Cardiac septum (tissue), 1 donor: ENCODE measurements at regions not wholly inside any gene's neighbourhood (a gene's known extent, or its start where the extent isn't known, plus 50 kb on each side); places are given as distances from the start of the nearest gene placed in this dataset.
"Not testable (repeated sequence)": the region's sequence is repeated elsewhere in the genome, so short reads cannot be mapped to it uniquely, and the experiment has no call there.

Experiments
- DNase-seq: peaks from one replicate; pipeline ENCODE4 v3.0.0-alpha.2; 2020; ENCODE audit warnings: low spot score
- intact Hi-C: fragments of 100-400 bp; cut with DNase I; formaldehyde crosslinking; loops from one replicate; pipeline ENCODE4 v1.14.0; 2022
- donor health status: DM: no; HTN: no; CAD: no.

DNA sequence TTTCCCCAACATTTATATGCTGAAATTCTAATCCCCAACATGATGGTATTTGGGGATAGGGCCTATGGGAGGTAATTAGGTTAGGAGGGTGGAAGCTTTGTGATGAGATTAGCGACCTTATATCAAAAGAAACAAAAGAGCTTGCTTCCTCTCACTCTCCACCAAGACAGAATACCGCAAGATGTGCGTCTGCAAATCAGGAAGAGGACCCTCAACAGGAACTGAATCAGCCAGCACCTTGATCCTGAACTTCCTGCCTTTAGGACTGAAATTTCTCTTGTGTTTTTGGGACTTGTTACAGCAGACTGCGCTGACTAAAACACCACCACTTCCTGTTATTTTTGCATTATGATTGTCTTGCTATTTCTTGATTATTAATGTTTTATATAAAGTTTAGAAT lies 1889.4 kb downstream of the C4orf33 start:
- intact Hi-C loops: no loop called here

DNA sequence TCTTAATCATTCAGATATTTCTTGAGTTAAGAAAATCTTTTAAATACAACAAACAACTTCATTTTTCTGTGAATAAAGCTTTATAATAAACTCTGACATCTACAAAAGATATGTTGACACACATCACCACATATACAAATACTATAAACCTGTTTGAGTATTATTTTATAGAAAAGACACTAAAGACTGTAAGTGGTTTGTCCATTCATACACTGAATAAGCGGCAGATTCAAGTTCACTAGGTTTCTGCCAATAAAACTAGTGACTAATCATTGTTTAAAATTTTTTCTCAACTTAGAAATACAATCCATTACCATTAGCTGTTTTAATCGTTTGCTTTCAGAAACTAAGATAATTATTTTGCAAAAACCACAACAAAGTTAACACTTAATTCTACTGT lies 1900.0 kb downstream of the C4orf33 start:
- intact Hi-C loops: no loop called here
- no peak for DNase-seq

More for the DNA sequence above, 1889.4 kb downstream of the C4orf33 start:
- no peak for DNase-seq

DNA sequence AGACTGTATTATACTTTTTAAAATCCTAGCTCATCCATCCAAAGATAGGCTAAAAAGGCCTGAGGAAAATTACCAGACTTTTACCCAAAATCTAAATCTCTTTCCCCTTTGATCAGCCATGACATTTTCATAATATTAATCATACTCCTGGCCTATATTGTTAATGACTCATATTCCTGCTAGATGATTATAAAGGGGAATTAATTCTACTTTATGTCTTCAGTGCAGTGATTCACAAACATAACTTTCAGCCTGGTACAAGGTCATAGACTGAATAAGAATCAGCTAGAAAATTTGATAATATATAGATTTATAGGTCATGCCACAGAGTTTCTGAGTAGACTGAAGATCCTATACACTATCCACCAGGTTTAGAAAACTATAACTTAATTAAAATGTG lies 1905.4 kb downstream of the C4orf33 start:
- no peak for DNase-seq
- intact Hi-C loops: no loop called here

DNA sequence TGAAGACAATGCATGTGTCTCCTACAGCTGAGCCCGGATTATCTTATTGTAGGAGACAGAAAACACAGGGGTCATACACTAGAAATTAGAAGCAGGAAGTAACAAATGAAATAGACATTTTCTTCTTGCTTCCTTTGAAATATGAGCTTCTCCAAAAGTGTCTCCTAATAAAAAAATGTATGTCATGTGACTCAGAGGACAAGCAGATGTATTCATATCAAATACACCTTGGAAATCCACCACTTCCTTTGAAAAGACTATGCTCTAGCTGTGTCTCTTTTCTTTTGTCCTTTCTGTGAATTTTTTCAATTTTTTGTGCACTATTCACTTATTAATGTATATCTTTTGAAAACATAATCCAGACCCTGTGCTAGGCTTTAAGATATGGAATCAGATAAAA lies 1906.2 kb downstream of the C4orf33 start:
- no peak for DNase-seq
- intact Hi-C loops: no loop called here

DNA sequence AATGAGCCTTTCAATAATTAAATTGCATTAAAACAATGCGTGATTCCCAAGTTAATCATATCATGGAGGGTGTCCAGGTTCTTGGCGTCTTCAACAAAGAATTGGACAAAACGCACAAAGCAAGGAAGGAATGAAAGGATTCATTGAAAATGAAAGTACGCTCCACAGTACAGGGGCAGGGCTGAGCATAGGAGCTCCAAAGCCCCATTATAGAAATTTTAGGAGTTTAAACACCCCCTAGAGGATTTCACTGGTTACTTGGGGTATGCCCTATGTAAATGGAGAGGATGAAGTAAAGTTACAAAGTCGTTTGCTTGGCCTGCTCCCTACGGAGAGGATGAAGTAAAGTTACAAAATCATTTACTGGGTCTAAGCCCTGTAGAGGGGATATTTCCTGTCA lies 1910.4 kb downstream of the C4orf33 start:
- DNase-seq: no peak
- intact Hi-C loops: no loop called here

DNA sequence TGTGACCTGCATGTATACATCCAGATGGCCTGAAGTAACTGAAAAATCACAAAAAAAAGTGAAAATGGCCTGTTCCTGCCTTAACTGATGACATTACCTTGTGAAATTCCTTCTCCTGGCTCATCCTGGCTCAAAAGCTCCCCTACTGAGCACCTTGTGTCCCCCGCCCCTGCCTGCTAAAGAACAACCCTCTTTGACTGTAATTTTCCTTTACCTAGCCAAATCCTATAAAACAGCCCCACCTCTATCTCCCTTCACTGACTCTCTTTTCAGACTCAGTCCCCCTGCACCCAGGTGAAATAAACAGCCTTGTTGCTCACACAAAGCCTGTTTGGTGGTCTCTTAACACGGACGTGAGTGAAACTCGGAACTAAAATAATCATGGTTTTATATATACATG lies 1916.0 kb downstream of the C4orf33 start:
- intact Hi-C loops, DNase-seq: not testable (repeated sequence)

DNA sequence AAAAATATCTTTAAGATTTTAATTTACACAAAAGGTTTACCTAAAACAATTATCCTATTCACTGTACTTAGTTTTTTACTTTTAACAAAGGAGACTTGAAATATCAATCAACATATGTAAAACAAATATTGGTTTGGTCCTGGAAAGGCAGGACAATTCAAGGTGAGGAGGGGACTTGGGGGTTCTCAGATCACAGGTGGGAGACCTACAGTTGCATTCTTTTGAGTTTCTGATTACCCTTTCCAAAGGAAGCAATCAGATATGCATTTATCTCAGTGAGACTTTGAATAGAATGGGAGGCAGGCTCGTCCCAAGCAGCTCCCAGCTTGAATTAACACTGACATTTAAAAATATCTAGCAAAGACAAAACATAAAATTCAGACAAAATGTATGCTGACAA lies 1917.3 kb downstream of the C4orf33 start:
- intact Hi-C loops: no loop called here
- no peak for DNase-seq

DNA sequence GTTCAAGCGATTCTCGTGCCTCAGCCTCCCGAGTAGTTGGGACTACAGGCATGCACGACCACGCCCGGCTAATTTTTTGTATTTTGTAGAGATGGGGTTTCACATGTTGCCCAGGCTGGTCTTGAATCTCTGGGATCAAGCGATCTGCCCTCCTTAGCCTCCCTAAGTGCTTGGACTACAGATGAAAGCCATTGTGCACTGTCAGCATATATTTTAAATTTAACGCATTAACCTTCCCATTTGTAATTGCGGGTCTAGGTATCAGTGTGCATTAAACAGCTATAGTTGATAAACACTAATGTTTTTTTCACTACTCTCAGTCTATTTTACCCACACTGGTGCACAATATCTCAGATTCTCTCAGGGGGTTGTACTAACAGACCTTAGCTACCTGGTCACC lies 1930.8 kb downstream of the C4orf33 start:
- intact Hi-C loops: no loop called here
- DNase-seq: no peak

DNA sequence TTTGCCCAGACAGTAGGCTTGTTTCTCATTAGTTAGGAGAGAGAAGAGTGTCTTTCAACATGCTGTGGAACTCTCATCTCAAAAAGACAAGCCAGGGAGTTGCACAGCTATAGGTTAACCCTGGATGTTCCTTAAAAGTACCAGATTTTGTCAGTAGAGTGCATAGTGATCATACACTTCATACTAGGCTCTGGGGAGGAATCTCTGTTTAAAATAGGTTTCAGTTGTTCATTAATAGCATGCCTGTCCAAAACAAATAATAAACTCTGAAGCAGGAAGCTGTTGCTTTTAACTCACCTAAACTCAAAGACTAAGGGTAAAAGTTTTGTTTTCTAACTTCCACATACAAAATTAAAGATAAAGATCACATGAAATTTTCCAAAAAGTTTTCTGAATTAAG lies 1948.4 kb downstream of the C4orf33 start:
- DNase-seq: no peak
- intact Hi-C loops: no loop called here

DNA sequence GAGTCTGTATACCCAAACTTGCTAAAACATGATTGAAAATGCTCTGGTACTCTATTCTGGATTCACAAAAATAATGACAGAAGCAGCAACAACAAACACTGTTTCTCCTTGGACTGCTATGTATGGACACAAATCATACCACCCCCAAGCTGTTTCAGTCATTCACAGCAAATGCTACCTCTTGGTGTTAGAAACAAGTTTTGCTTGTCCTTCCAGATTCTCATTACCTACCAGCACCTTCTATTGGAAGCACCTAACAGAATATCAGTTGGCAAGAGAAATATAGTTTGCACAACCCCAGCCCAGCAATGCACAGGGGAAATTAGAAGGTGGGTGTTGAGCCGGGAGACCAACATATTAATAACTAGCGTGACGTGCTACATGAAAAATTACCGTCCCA lies 1950.9 kb downstream of the C4orf33 start:
- intact Hi-C loops: no loop called here
- no peak for DNase-seq

DNA sequence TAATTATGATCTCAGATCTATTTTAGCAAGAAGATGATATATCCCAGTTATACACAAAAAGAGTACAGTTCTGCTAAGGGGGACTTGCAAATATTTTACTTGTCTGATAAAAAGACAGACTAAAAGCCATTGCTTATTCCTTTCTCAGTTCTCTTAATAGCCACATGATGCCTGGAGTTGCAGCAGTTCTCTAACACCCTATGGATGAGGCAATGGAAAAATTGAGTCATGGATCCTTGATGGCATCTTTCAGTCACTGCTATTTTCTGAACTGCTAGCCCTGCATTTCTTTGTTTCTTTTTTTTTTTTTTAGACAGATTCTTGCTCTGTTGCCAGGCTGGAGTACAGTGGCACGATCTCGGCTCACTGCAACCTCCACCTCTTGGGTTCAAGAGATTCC lies 1956.7 kb downstream of the C4orf33 start:
- DNase-seq: no peak
- intact Hi-C loops: no loop called here

DNA sequence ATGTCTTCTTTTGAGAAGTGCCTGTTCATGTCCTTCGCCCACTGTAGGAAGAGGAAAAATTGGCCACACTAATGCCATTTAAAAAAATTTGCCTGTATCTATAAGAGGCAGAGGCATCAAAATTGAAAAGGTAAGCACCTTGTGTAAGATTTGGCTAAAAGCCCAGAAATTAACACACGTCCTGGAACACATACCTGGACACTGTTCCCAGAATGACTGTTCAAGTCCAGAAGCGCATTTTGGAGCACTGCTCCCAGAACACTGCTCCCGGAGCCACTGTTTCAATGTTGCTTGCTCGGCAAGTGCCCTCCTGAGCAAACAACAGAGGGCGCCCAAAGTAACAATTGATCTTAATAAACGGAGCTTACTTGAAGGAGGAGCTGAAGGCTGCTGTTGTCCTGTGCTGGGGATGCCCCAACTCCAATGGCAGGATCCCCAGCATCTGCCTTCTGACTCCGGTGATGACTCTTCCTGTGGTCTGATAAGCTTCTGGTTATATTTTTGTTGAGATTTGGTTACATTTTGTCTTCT lies 1958.6 kb downstream of the C4orf33 start:
- no peak for DNase-seq
- intact Hi-C loops: no loop called here

DNA sequence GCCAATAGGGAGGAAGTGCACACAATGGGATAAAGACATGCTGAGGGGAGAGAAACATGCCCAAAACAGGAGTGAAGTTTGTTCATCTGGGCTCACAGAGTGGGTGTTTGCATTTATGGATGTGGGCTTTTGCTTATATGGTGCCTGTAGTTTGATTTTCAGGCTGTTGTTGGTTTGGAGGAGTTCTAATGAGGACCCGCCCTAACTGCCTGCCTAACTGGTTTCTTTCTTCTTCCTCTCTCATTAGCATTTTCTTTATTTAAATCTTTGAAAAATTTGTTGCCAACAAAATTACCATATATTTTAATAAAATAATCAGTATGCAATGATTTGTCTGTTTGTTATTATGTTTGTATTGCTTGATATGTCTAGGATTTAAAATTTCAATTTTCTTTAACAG lies 1965.8 kb downstream of the C4orf33 start:
- no peak for DNase-seq
- intact Hi-C loops: no loop called here

DNA sequence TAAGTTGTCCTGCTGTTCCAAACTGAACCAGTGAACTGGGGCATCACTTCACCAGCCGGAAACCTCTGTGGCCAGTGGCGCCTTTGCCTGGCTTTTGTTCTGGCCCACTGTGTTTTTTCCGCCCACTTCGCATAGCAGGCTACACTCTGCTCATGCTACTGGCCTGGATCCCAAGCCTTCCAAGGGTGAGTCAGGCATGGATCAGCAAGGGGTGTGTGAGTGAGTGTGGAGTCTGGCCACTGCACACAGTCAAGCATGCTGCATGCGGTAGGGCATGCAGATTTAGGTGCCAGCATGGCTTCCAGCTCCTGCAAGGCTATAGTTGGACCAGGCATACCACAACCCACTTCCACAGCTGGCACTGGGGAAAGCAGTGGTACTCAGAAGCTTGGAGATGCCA lies 1967.9 kb downstream of the C4orf33 start:
- DNase-seq: no peak
- intact Hi-C loops: no loop called here

DNA sequence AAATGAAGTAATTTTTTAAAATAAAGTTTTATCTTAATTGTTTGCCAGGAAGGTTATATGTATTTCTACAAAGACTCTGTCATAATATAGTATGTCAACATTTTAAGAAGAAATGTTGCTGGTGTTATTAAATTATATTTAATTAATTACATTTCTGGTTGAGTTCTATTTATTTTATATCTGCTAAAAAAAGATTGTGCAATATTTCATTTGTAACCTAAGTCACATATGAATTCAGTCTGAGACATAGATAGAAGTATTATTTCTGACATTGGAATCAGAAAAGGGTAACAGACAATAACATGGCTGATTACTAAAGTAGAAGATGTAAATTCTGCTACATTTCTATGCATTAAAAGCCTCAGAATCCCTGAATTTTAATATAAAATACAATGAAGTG lies 1985.1 kb downstream of the C4orf33 start:
- intact Hi-C loops: no loop called here
- DNase-seq: no peak

DNA sequence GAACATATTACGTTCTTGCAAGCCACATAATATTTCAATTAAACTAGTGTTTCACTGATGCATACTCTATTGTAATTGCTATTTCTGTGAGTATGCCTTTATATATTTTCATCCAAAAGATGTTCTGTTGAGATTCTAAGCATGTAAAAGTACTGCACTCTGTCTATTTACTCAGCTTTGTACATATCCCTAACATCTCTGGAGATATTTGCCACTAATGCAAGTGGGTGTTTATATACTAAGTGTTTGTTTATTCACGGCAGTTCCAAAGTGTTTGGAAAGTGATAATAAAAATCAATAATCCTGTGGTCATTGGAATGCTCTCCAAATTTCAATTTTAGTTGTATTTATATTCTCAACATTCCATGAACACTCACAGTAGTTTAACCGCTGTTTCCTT lies 1989.0 kb downstream of the C4orf33 start:
- intact Hi-C loops: no loop called here

DNA sequence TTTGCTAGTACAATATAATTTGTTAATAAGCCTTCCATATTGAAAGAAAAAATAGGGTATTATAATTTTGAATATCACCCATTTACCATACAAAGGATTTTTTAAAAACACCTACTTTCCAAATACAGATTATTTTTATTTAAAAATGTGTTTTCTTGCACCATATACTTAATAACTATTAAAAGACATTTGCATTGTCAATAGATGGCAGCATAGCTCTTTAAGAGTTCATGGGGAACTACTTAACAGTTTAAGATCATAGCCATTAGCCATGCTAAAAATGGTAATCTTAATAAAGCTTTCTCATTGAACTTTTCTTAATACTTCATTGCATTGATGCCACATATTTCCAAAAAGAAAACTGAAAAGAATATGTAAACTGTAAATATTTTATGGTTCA lies 1995.9 kb downstream of the C4orf33 start:
- DNase-seq: no peak
- intact Hi-C loops: no loop called here

More for the DNA sequence above, 1989.0 kb downstream of the C4orf33 start:
- DNase-seq: no peak

DNA sequence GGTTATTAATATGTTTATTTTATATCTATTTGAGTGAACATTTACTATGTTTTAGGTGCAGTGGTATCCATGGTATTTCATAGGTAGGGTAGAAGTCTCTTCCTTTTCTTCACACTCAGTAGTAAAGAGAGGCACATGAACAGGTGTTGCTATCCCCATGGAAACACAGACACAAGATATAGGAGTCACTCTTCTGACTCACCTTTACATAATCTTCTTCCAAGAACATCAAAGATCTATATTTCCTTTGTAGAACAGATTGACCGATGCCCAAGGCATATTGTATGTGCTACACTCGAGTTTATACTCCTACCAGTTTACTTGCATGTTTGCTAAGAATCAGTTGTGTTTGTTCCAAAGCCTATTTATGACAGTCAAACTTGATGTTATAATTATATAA lies 1997.4 kb downstream of the C4orf33 start:
- intact Hi-C loops: no loop called here
- no peak for DNase-seq

DNA sequence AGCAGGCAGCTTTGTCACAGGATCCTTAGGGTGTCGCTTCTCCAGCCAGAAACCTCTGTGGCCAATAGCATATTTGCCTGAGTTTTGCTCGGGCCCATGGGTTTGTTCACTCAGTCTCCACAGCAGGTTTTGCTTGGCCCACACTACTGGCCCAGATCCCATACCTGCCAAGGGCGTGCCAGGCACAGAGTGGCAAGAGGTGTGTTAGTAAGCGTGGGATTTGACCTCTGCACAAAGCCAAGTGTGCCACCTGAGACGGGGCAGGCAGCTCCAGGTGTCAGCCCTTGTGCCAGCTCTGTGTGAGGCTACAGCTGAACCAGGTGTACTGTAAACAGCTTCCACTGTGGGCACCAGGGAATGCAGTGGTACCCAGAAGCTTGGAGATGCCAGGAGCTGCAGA lies 2003.0 kb downstream of the C4orf33 start:
- intact Hi-C loops: no loop called here
- DNase-seq: no peak

DNA sequence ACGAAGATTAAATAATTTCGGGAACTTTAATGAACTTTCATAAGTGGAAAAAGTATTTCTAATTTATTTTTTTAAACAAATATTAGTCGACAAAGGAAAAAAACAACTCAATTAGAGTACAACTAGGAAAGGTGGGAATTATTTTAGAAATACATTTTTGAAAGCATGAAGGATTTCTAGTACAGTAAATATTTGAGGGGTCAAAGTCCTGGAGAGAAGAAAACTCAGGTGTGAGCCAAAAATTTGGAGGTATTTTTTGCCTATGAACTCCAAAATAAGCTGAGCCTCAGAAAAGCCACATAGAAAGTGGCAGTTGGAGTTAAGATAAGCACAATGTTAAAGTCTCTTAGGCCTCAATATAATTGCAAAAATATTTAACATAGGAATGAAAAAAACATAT lies 2017.3 kb downstream of the C4orf33 start:
- intact Hi-C loops: no loop called here
- no peak for DNase-seq

DNA sequence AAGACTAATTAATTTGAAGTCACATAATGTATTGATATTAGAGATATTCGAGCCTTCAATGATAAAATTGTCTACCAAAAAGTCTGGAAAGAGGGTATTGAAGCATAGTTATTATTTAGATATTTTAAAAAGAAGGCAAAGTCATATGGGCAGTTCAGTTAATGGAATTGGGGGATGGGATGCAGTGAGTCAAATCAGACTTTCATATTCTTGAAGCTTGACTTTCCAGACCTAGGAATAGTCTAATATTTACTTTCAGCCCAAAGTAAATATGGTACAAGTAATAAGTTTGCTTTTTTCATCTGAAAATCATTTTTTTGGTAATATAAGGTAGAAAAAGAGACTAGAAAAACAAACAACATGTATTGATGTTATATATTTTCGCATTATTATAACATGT lies 2017.8 kb downstream of the C4orf33 start:
- intact Hi-C loops: no loop called here

DNA sequence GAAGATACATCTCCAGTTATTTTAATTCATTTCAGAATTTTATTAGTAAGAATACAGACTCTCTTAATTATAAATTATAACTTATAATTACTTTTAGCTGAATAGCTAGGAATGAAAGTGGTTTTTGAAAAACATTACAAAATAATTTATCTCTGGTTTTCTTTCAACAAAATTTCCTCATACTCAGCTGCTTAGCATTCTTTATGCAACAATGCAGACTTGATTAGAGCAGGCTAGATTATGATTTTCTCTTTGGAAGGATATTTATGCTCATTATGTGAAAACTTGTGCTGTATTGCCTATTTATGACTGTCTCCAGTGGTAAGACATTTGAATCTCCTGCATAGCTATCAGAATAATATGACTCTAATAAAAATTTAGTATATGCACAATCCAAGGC lies 2023.7 kb downstream of the C4orf33 start:
- DNase-seq: no peak
- intact Hi-C loops: no loop called here

More for the DNA sequence above, 2017.8 kb downstream of the C4orf33 start:
- DNase-seq: no peak

DNA sequence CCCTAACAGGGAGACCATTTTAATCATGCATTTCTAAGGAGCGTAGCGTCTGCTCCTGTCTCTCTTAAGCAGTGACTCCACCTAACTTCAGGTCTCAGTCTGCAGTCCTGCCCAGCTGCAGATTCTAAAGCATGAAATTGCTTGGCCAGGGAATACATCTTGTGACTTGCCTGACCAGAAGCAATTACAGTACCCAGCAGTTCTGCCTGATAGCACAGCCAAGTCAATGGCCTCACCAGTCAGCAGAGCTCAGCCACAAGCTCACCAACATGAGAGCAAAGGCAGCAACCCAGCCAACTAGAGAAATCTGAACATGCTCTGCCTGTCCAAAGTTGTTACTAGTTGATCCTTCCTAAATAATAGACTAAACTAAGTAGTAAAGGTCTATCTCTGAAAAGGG lies 2011.9 kb upstream of the PCDH10 start:
- intact Hi-C loops: no loop called here
- no peak for DNase-seq
